IPS DF 4.7 (cell line): ENCODE measurements at regions not wholly inside any gene's neighbourhood (a gene's known extent, or its start where the extent isn't known, plus 50 kb on each side); places are given as distances from the start of the nearest gene placed in this dataset.

Experiments used
- DNase-seq: peaks from one replicate; pipeline ENCODE4 v3.0.0-alpha.2; 2013; ENCODE audit warnings: low spot score; ENCODE audit errors: extremely low read depth

- no peak for DNase-seq
Measured at GRCh38 chr11:130710021-130710420, 206.3 kb downstream of the SNX19 start.

- no peak for DNase-seq
Measured at GRCh38 chr11:130710497-130711012, 205.7 kb downstream of the SNX19 start.

- DNase-seq: no peak
Measured at GRCh38 chr11:130711193-130711592, 205.1 kb downstream of the SNX19 start.

- DNase-seq: no peak
Measured at GRCh38 chr11:130712480-130712879, 203.8 kb downstream of the SNX19 start.

GRCh38 chr11:130715085-130715876 is 201.0 kb downstream of the SNX19 start:
- no peak for DNase-seq

- DNase-seq: no peak
Measured at GRCh38 chr11:130715877-130716220, 200.4 kb downstream of the SNX19 start.

- DNase-seq: no peak
Measured at GRCh38 chr11:130718120-130718519, 198.2 kb downstream of the SNX19 start.

- no peak for DNase-seq
Measured at GRCh38 chr11:130719220-130719915, 196.9 kb downstream of the SNX19 start.

- DNase-seq: no peak
Measured at GRCh38 chr11:130720232-130721022, 195.9 kb downstream of the SNX19 start.

GRCh38 chr11:130721023-130721681 is 195.1 kb downstream of the SNX19 start:
- no peak for DNase-seq

- DNase-seq: no peak
Measured at GRCh38 chr11:130721736-130722135, 194.5 kb downstream of the SNX19 start.

GRCh38 chr11:130722401-130722800 is 193.9 kb downstream of the SNX19 start:
- no peak for DNase-seq

GRCh38 chr11:130725421-130726233 is 190.7 kb downstream of the SNX19 start:
- no peak for DNase-seq

- no peak for DNase-seq
Measured at GRCh38 chr11:130726234-130727037, 189.8 kb downstream of the SNX19 start.

- DNase-seq: no peak
Measured at GRCh38 chr11:130727157-130728119, 188.8 kb downstream of the SNX19 start.

- no peak for DNase-seq
Measured at GRCh38 chr11:130728185-130729180, 187.8 kb downstream of the SNX19 start.

GRCh38 chr11:130729193-130729592 is 187.1 kb downstream of the SNX19 start:
- no peak for DNase-seq
